ENCODE measurements at regions not wholly inside any gene's neighbourhood (a gene's known extent, or its start where the extent isn't known, plus 50 kb on each side); places are given as distances from the start of the nearest gene placed in this dataset.
"Not testable (repeated sequence)": the region's sequence is repeated elsewhere in the genome, so short reads cannot be mapped to it uniquely, and the experiment has no call there.

DNA sequence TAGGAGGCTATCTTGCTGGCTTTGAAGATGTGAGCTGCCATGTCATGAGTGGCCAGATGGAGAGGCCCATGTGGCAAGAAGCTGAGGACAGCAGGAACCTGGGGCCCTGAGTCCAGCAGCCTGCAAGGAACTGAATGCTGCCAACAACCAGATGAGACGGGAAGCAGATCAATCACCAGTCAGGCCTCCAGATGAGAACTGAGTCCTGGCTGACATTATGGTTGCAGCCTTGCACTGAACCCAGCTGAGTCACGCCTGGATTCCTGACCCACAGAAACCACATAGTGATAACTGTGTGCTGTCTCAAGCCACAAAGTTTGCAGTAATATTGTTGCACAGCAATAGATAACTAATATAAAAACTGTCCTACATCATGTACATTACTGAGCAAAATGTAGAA is 173.8 kb downstream of the OTOP1 start:
- TF ChIP-seq LEF1 (IDR thresholded peaks at IDR 0.05; ENCODE audit: borderline replicate concordance); BHLHE40 (IDR thresholded peaks at IDR 0.05; ENCODE audit: borderline replicate concordance); FOXM1 (IDR thresholded peaks at IDR 0.05; ENCODE audit: borderline replicate concordance); SUZ12 (IDR thresholded peaks at IDR 0.05); SP1 (IDR thresholded peaks at IDR 0.05); NFRKB (IDR thresholded peaks at IDR 0.05); L3MBTL2 (conservative IDR thresholded peaks at IDR 0.05); TARDBP (IDR thresholded peaks at IDR 0.05); FOXK2 (IDR thresholded peaks at IDR 0.05); ZNF384 (IDR thresholded peaks at IDR 0.05): not testable (repeated sequence)
